Right atrium auricular region (tissue), 2 donors: ENCODE measurements at regions not wholly inside any gene's neighbourhood (a gene's known extent, or its start where the extent isn't known, plus 50 kb on each side); places are given as distances from the start of the nearest gene placed in this dataset.

Experiments
- DNase-seq: peaks from one replicate; pipeline ENCODE4 v3.0.0-alpha.2; 2019; ENCODE audit warnings: low spot score
- H3K27ac ChIP-seq, 2 donors: fragments of 200-600 bp; sonication (generic); 1 replicate in 1 of 2; 2 replicates in 1 of 2; pipeline ENCODE4 v1.5.1; 2016 to 2019
- H3K27me3 ChIP-seq, 2 donors: fragments of 200-600 bp; sonication (generic); one replicate each; pipeline versions ENCODE4 v1.5.1 to v1.6.0; 2017 to 2019
- H3K36me3 ChIP-seq: fragments of 200-600 bp; sonication (generic); one replicate; pipeline ENCODE4 v1.5.1; 2016
- H3K4me1 ChIP-seq, 2 donors: fragments of 200-600 bp; sonication (generic); one replicate each; pipeline versions ENCODE4 v1.5.1 to v1.6.0; 2017 to 2019
- H3K4me3 ChIP-seq, 2 donors: fragments of 200-600 bp; sonication (generic); 1 replicate in 1 of 2; 2 replicates in 1 of 2; pipeline ENCODE4 v1.5.1; 2017 to 2019; ENCODE audit warnings: mild to moderate bottlenecking in 1 of 2, moderate library complexity in 1 of 2
- H3K9me3 ChIP-seq, 2 donors: fragments of 200-600 bp; sonication (generic); one replicate each; pipeline ENCODE4 v1.5.1; 2019
- CTCF ChIP-seq, 2 donors: fragments of 200-600 bp; sonication (generic); IDR thresholded peaks; one replicate each; pipeline ENCODE4 v1.5.1; 2019; ENCODE audit warnings: antibody characterized with exemption in 2 of 2

- Histone ChIP-seq H3K4me1 (no peaks in the 10 kb centered on the region), H3K27me3 (no peaks in the 10 kb centered on the region), H3K9me3 (no peaks in the 10 kb centered on the region), H3K4me3 (no peak overlapping the region), H3K27ac (no peak overlapping the region), H3K36me3 (no peaks in the 10 kb centered on the region)
- DNase-seq, result no peak
- no peak for TF ChIP-seq CTCF (IDR thresholded peaks at IDR 0.05)
Measured at GRCh38 chr19:30070968-30071632, 129.1 kb downstream of the URI1 start.

- Histone ChIP-seq H3K4me1 (no peaks in the 10 kb centered on the region), H3K27ac (no peak overlapping the region), H3K9me3 (no peaks in the 10 kb centered on the region), H3K27me3 (no peaks in the 10 kb centered on the region), H3K36me3 (no peaks in the 10 kb centered on the region), H3K4me3 (no peak overlapping the region)
- DNase-seq, result no peak
- no peak for TF ChIP-seq CTCF (IDR thresholded peaks at IDR 0.05)
Measured at GRCh38 chr19:30071871-30072270, 129.8 kb downstream of the URI1 start.

GRCh38 chr19:30073152-30074000 lies 131.3 kb downstream of the URI1 start:
- H3K4me1 ChIP-seq, result no peaks in the 10 kb centered on the region
- H3K36me3 ChIP-seq, result no peaks in the 10 kb centered on the region
- TF ChIP-seq CTCF (IDR thresholded peaks at IDR 0.05), result no peak
- H3K27me3 ChIP-seq, result no peaks in the 10 kb centered on the region
- H3K27ac ChIP-seq, result no peak overlapping the region
- DNase-seq, result no peak
- H3K9me3 ChIP-seq, result no peaks in the 10 kb centered on the region
- no peak overlapping the region for H3K4me3 ChIP-seq

GRCh38 chr19:30074096-30074495 lies 132.1 kb downstream of the URI1 start:
- Histone ChIP-seq H3K36me3 (no peaks in the 10 kb centered on the region), H3K27ac (no peak overlapping the region), H3K4me3 (no peak overlapping the region), H3K27me3 (no peaks in the 10 kb centered on the region), H3K4me1 (no peaks in the 10 kb centered on the region), H3K9me3 (no peaks in the 10 kb centered on the region)
- no peak for DNase-seq
- TF ChIP-seq CTCF (IDR thresholded peaks at IDR 0.05), result no peak

GRCh38 chr19:30074741-30075715 lies 133.0 kb downstream of the URI1 start:
- Histone ChIP-seq H3K36me3 (no peaks in the 10 kb centered on the region), H3K4me1 (no peaks in the 10 kb centered on the region), H3K9me3 (no peaks in the 10 kb centered on the region), H3K27ac (no peak overlapping the region), H3K4me3 (no peak overlapping the region), H3K27me3 (no peaks in the 10 kb centered on the region)
- DNase-seq, result no peak
- TF ChIP-seq CTCF (IDR thresholded peaks at IDR 0.05), result no peak
